IMR-90 (cell line): ENCODE measurements at regions not wholly inside any gene's neighbourhood (a gene's known extent, or its start where the extent isn't known, plus 50 kb on each side); places are given as distances from the start of the nearest gene placed in this dataset.

ENCODE experiments used
- ATAC-seq: fragments of 200-7000 bp; cut with Tn5 transposase; 2 replicates; pipeline ENCODE4 v1.9.1; 2020; ENCODE audit warnings: low read depth, mild to moderate bottlenecking, moderate library complexity
- BruUV-seq: library from RNA; stranded (reverse); fragments of 400-500 nt; replicated peaks from 2 replicates; lab custom pipeline; 2021; lab: Mats Ljungman, UMichigan
- CTCF ChIA-PET: fragments of 300-600 bp; formaldehyde crosslinking; extraction: SDS; loops from one replicate; lab custom pipeline; 2021; ENCODE audit warnings: antibody characterized with exemption; lab: Yijun Ruan, JAX
- POLR2A ChIA-PET: fragments of 300-600 bp; sonication (Branson Sonifier 250); formaldehyde crosslinking; loops from one replicate; lab custom pipeline; 2022; ENCODE audit warnings: antibody characterized with exemption; ENCODE audit not compliant: unreplicated experiment; lab: Charles Lee
- DNase-seq: peaks from one replicate; pipeline ENCODE4 v3.0.0; 2013
- H2AFZ ChIP-seq: replicated peaks from 2 replicates; pipeline ENCODE3; 2013; ENCODE audit warnings: low read length, mild to moderate bottlenecking; ENCODE audit not compliant: poor library complexity
- H2AK5ac ChIP-seq: 2 replicates; pipeline ENCODE4 v1.6.1; 2013; ENCODE audit warnings: low read depth, low read length, inconsistent platforms
- H2AK9ac ChIP-seq: replicated peaks from 2 replicates; pipeline ENCODE3; 2013; ENCODE audit warnings: mild to moderate bottlenecking, low read depth, low read length, moderate library complexity; ENCODE audit not compliant: poor library complexity
- H2BK120ac ChIP-seq: 2 replicates; pipeline ENCODE4 v1.6.1; 2013; ENCODE audit warnings: low read depth, low read length, inconsistent platforms
- H2BK15ac ChIP-seq: 3 replicates; pipeline ENCODE4 v1.6.1; 2013; ENCODE audit warnings: low read depth, low read length, inconsistent platforms
- H2BK20ac ChIP-seq: 2 replicates; pipeline ENCODE4 v1.6.1; 2013; ENCODE audit warnings: low read depth, mild to moderate bottlenecking, inconsistent platforms, low read length, moderate library complexity
- H2BK5ac ChIP-seq: 2 replicates; pipeline ENCODE4 v1.6.1; 2013; ENCODE audit warnings: mild to moderate bottlenecking, low read depth, low read length, inconsistent platforms; ENCODE audit not compliant: poor library complexity, severe bottlenecking
- H3K14ac ChIP-seq: replicated peaks from 2 replicates; pipeline ENCODE4 v1.6.1; 2013; ENCODE audit warnings: low read depth, low read length, inconsistent platforms
- H3K18ac ChIP-seq: 2 replicates; pipeline ENCODE4 v1.6.1; 2013; ENCODE audit warnings: low read depth, low read length, control low read depth
- H3K23ac ChIP-seq: 2 replicates; pipeline ENCODE4 v1.6.1; 2013; ENCODE audit warnings: low read depth, low read length, inconsistent platforms
- H3K27ac ChIP-seq: 2 replicates; pipeline ENCODE4 v1.5.1; 2013; ENCODE audit warnings: mild to moderate bottlenecking, control low read depth, low read length; ENCODE audit not compliant: insufficient read depth
- H3K27me3 ChIP-seq: 2 replicates; pipeline ENCODE4 v1.6.1; 2013; ENCODE audit warnings: low read length; ENCODE audit not compliant: control insufficient read depth, insufficient read depth
- H3K36me3 ChIP-seq: 2 replicates; pipeline ENCODE4 v1.6.1; 2013; ENCODE audit warnings: low read length, mixed read lengths; ENCODE audit not compliant: control insufficient read depth, insufficient read depth
- H3K4ac ChIP-seq: 2 replicates; pipeline ENCODE4 v1.6.1; 2013; ENCODE audit warnings: low read depth, low read length, inconsistent platforms
- H3K4me1 ChIP-seq: 2 replicates; pipeline ENCODE4 v1.6.1; 2013; ENCODE audit warnings: low read length, mixed read lengths; ENCODE audit not compliant: control insufficient read depth, insufficient read depth
- H3K4me2 ChIP-seq: 2 replicates; pipeline ENCODE4 v1.6.1; 2013; ENCODE audit warnings: low read depth, mild to moderate bottlenecking, control low read depth, low read length, moderate library complexity
- H3K4me3 ChIP-seq: 2 replicates; pipeline ENCODE4 v1.5.1; 2013; ENCODE audit warnings: low read depth, mild to moderate bottlenecking, control low read depth, low read length, moderate library complexity; ENCODE audit not compliant: insufficient read depth
- H3K56ac ChIP-seq: 2 replicates; pipeline ENCODE4 v1.6.1; 2013; ENCODE audit warnings: low read length, inconsistent platforms; ENCODE audit not compliant: insufficient read depth; ENCODE audit errors: extremely low read depth
- H3K79me1 ChIP-seq, 2 experiments: 2 replicates each; pipeline ENCODE4 v1.6.1; 2013; ENCODE audit warnings: low read length in 2 of 2, inconsistent platforms in 1 of 2, low read depth in 1 of 2
- H3K9ac ChIP-seq: 2 replicates; pipeline ENCODE4 v1.6.1; 2013; ENCODE audit warnings: low read depth, low read length, control low read depth
- H3K9me1 ChIP-seq: 2 replicates; pipeline ENCODE4 v1.6.1; 2013; ENCODE audit warnings: low read length, inconsistent platforms; ENCODE audit not compliant: insufficient read depth
- H3K9me3 ChIP-seq: 2 replicates; pipeline ENCODE4 v1.6.1; 2013; ENCODE audit warnings: low read length; ENCODE audit not compliant: control insufficient read depth, insufficient read depth
- H4K20me1 ChIP-seq: 2 replicates; pipeline ENCODE4 v1.6.1; 2013; ENCODE audit warnings: low read length, inconsistent platforms; ENCODE audit not compliant: insufficient read depth
- H4K5ac ChIP-seq: 2 replicates; pipeline ENCODE4 v1.6.1; 2013; ENCODE audit warnings: mild to moderate bottlenecking, low read depth, low read length, control low read depth
- H4K8ac ChIP-seq, 2 experiments: 2 replicates each; pipeline ENCODE4 v1.6.1; 2013; ENCODE audit warnings: low read depth in 2 of 2, low read length in 2 of 2, control low read depth in 1 of 2, inconsistent platforms in 1 of 2
- H4K91ac ChIP-seq: 2 replicates; pipeline ENCODE4 v1.6.1; 2013; ENCODE audit warnings: low read depth, low read length, inconsistent platforms; ENCODE audit not compliant: insufficient read depth
- CHD1 ChIP-seq: IDR thresholded peaks from 2 replicates; pipeline ENCODE4 v1.6.1; 2012; ENCODE audit warnings: low read depth, low read length, improper control_type of control experiment
- FOS ChIP-seq: fragments of 150-350 bp; IDR thresholded peaks from 2 replicates; pipeline ENCODE4 v1.6.1; 2016; ENCODE audit warnings: low read depth, low read length
- MAFK ChIP-seq: IDR thresholded peaks from 2 replicates; pipeline ENCODE4 v1.6.1; 2012; ENCODE audit warnings: low read depth, low read length, improper control_type of control experiment
- SMC3 ChIP-seq: fragments of 150-350 bp; IDR thresholded peaks from 2 replicates; pipeline ENCODE4 v1.6.1; 2016; ENCODE audit warnings: low read depth, mild to moderate bottlenecking, antibody characterized with exemption, low read length, moderate library complexity
- WGBS, 2 experiments: methylation state at CpG; one replicate each; pipeline versions ENCODE4 v1.1.5 to v1.1.7; 2013; ENCODE audit warnings: missing lambda C conversion rate in 2 of 2; ENCODE audit not compliant: insufficient read length in 1 of 2; ENCODE audit errors: extremely low coverage in 2 of 2; 5-methylcytosine and 5-hydroxymethylcytosine counted together
- dilution Hi-C: fragments of 300-500 bp; cut with HindIII; formaldehyde crosslinking; loops from one replicate; pipeline ENCODE4 v1.14.3; 2018; ENCODE audit warnings: low sequenced_read_pairs; ENCODE audit not compliant: unreplicated experiment
- in situ Hi-C: fragments of 300-500 bp; cut with MboI; formaldehyde crosslinking; loops from 3 replicates; pipeline ENCODE4 v1.14.3; 2019; ENCODE audit warnings: low sequenced_read_pairs, inconsistent platforms, mixed read lengths
- intact Hi-C: fragments of 100-400 bp; cut with micrococcal nuclease; formaldehyde crosslinking; loops from 2 replicates; pipeline ENCODE4 v1.10.0; 2022

DNA sequence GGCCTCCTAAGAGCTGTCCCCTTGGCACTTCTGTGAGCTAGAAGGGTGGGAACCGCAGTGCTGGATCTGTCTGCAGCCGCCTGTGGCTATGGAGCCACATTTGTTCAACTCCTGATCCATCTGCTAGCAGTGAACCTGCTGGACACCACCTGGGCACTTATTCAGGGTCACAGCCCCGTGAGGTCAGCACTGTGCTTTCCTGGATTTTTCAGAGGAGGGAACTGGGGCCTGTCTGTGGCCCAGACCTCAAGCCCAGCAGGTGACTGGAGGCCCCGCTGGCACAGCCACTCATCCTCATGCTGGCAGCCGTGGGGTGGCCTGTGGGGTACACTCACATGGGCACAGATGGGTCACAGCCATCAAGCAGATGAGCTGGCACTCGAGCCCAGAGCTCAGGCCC is 155.3 kb downstream of the TFCP2L1 start:
- CTCF ChIA-PET: no interaction called here

More for the DNA sequence above, 155.3 kb downstream of the TFCP2L1 start:
- no peaks in the 10 kb centered on the region for H3K36me3 ChIP-seq
- no peak overlapping the region for H3K9ac ChIP-seq
- H2AK9ac ChIP-seq: no peak overlapping the region
- no peak overlapping the region for H3K27ac ChIP-seq
- no peaks in the 10 kb centered on the region for H3K79me1 ChIP-seq
- H3K4me1 ChIP-seq: no peaks in the 10 kb centered on the region
- no peak overlapping the region for H3K18ac ChIP-seq
- no peak overlapping the region for H3K56ac ChIP-seq
- H3K4ac ChIP-seq: no peak overlapping the region
- H3K23ac ChIP-seq: no peak overlapping the region
- H2BK15ac ChIP-seq: no peak overlapping the region
- no peak overlapping the region for H2BK20ac ChIP-seq
- H4K5ac ChIP-seq: no peak overlapping the region
- H3K4me3 ChIP-seq: no peak overlapping the region
- H2BK120ac ChIP-seq: no peak overlapping the region
- H2BK5ac ChIP-seq: no peak overlapping the region
- no peak overlapping the region for H2AFZ ChIP-seq
- in situ Hi-C loops (no loop called here), intact Hi-C loops (no loop called here), dilution Hi-C loops (no loop called here)
- H3K9me1 ChIP-seq: 0 out of 2 replicates have a peak, but pooled peaks cover 6% of the 10 kb centered on the region
- H3K4me2 ChIP-seq: no peak overlapping the region
- ATAC-seq (no peak), DNase-seq (no peak)
- H3K9me3 ChIP-seq: no peaks in the 10 kb centered on the region
- peaks cover 38% of the 10 kb centered on the region for H3K27me3 ChIP-seq
- no peak overlapping the region for H3K14ac ChIP-seq
- H4K8ac ChIP-seq: no peak overlapping the region
- POLR2A ChIA-PET: no interaction called here
- TF ChIP-seq SMC3 (no peak), FOS (no peak), CHD1 (no peak), MAFK (no peak)
- WGBS, 2 experiments: 74% methylated on average over 3 of the region's 6 CpGs; no CpG with 5 or more reads in 1 of the 2 experiments
- H4K20me1 ChIP-seq: no peaks in the 10 kb centered on the region
- H2AK5ac ChIP-seq: no peak overlapping the region
- no TSS peak for BruUV-seq
- no peak overlapping the region for H4K91ac ChIP-seq
